ENCODE measurements at regions not wholly inside any gene's neighbourhood (a gene's known extent, or its start where the extent isn't known, plus 50 kb on each side); places are given as distances from the start of the nearest gene placed in this dataset.

DNA sequence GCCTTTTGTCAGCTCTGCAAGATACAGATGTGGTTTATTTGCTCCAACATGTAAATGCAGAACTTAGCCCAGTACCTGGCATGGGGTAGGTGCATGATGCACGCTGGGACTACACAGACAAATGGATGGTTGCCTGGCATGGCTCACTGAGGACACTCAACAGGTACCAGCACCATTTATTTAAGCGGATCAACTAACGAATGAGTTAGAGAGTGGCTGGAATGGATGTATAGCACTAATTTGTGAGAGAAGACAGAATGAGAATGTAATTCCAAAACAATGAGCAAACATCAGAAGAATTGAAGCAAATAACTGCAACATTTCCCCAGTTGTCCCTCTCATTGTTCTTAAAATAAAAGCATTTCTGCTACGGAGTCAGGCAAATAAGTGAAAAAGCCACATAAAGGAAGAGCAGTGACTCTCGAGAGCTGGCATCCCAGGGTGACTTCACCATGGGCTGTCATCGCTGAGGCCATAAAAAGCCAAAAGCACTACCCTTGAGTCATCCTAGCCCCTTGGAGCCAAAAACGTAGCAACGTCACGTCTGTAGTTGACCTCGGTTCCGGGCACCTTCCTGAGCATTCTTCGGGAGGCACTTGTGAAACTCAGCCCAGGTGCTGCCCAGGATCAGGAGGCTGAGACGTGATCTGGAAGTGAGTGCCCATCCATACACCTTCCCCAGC lies 290.3 kb downstream of the NSG2 start:
- DNase-seq, result no peak
- ATAC-seq, result no peak

DNA sequence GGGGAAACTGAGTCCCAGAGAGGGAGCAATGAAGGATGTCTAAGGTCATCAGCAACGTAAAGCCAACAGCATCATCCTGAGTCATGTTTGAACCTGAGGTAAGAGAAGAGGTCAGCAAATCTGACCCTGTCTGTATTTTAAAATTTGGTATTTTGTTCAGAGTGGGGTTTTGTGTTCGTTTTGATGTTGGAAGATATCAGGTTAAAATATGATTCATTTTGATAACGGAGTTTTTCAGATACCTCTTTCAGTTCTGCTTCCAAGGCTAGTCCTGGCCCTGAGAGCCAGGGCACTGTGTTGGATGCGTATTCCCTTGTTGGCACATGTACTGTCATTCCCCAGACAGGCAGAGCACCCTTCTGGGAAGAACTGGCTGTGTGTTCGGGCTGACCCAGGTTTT lies 291.0 kb downstream of the NSG2 start:
- DNase-seq (no peak), ATAC-seq (no peak)

DNA sequence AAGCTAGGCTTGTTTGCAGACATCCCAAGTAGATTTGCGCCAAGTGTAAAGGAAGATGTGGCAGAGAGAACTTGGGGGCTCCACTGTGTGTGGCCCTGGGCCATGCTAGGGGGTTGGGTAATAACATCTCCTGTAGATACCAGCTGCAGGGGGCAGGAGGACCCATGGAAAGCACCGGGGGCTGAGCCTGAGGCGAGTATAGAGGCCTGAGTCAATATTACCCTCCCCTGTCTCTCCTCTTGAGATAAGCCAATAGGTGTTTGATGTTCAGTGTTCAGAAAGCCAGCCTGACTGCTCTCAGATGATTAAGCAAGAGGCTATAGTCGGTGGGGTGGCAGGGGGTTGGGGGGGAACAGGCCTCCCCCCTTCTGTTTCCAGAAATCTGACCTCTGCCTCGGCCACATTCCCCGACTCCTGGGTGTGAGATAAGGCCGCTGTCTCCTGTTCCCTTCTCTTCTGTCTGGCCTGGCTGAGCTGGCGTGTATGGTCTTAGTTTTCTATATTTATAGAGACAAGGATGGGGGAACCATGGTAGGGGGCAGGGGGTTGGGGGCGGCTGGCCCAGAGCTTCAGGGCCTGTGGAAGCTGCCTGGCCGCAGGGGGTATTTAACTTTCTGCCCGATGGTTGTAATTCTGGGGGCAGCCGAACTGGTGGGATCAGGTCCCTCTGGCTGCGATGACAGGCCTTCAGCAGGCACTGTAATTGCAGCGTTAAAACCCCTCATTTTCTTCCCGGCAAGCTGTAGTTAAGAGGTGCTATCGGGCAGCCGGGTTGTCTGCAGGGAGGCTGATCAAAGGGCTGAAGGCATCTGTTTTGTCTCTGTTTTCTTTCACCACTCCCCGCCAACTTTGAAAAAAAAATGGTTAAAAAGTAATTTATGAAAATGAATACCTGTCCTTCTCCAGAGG lies 292.0 kb downstream of the NSG2 start:
- ATAC-seq (no peak), DNase-seq (no peak)

DNA sequence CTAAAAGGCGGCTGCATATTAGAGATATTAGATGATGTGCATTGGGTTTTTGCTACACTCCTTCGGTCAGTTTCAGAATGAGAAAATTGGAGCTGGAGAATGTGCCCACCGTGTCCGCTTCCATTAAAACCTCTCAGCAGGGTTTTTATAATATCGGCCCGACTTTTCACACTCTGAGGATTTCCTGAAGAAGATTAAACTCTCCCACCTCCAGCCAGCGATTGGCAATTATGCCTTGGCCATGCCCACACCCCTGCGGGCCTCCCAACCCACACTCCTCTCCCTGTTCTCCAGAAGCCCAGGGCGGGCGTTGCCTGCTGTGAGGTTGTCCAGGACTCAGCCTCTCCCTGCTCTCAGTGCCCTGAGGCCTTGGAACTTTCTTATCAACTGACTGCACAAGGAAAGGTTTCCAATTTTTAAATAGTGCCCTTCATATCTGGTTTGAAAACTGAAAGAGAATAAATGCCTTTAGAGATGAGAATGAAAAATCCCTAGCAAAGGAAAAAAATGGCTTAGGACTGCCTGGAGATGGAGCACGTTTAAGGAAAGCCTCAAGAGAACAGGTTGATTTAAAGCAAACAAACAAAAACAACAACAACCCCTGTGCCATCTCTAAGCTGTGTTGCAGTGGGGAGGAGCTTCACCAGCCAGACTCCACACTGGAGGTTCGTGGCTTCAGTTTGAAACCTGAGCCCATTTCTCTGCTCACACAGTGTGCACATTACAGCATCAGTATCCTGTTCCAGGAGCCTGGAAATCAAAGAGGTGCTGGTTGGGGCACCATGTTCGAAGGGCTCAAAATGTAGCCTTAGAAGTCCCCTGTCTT lies 292.9 kb downstream of the NSG2 start:
- ATAC-seq (no peak), DNase-seq (no peak)

DNA sequence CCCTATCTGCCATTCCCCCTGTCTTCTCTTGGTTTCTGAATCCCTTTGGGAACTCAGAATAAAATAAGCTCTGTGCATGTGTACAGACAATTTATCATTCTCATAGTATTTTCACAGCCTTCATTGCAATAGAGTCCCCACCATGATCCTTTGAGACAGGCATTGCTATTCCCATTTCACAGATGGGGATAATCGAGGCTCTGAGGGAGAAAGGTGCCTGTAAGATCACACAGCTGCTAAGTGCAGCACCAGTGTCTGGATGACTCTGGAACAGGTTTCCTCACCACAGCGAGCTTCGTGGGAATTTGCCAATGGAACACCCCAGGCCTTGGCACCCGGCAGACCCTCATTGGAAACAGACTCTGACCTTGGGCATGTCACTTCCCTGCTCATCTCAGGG lies 293.6 kb downstream of the NSG2 start:
- no peak for DNase-seq
- no peak for ATAC-seq

DNA sequence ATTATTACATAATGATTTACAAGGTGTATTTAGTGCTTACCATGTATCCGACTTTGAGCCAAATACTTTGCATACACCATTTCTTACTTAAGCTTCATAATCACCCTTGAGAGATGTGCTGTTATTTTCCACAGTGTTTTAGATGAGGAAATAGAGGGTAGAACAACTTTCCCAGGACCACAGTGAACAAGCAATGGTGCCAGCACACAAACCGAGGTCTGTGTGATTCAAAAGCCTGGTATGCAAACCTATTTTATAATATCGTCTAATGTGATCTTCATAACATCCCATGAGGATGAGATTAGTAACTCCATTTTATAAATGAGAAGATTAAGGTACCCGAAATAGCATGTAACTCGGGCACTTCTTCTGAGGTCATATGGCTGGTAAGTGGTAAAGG lies 294.7 kb downstream of the NSG2 start:
- DNase-seq (no peak), ATAC-seq (no peak)

DNA sequence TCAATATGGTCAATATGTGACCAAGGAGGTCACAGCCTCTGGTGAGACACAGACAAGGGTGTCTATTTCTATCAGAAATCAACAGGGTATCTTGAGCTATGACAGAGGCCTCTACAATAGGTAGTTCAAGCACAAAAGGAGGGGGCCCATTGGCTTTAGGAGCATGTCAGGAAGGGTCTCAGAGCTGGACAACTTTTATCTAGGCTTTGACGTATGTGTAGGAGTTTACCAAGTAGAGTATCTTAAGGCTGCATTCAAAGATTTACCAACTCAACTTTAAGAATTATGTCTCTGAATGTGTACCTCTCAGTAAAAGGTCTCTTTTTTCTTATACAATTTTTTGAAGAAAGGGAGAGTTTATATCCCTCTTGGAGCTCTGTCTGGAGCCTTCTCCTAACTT lies 297.2 kb downstream of the NSG2 start:
- DNase-seq (no peak), ATAC-seq (no peak)

DNA sequence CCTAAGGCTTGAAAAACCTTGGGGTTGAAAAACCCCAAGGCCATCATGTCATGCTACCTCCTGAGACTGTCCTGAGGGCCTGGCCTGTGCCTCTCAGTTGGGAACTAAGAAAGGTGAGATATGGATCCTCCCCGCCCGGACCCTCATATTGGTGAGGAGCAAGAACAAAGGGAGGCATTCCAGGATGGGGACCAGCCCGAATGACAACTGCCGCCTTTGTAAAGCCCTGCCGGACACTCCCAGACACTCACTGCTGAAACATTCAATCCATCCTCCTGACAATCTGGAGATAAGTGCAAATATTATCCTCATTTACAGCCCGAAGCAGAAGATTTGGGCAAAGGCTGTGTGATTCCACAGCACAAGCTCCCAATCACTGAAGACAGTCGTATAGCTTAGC lies 298.3 kb downstream of the NSG2 start:
- ATAC-seq, result no peak

DNA sequence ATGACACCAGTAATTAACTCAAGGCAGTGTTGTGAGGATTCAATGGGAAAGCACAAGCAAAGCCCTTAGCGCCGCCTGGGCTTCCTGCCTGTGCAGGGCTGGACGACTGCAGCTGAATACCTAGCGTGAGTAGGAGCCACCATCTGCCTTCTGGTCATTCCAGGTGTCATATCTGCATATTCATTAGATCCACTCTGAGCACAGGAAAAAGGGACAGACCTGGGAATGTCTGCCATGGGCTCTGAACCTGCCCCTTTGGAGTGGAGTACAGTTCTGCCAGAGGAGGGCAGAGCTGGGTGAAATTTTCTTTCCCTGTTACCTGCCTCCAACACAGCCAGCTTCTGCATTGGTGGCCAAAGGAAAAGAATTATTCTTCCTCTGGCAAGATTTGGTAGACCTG lies 298.8 kb downstream of the NSG2 start:
- no peak for DNase-seq

More for the DNA sequence above, 298.3 kb downstream of the NSG2 start:
- no peak for DNase-seq

DNA sequence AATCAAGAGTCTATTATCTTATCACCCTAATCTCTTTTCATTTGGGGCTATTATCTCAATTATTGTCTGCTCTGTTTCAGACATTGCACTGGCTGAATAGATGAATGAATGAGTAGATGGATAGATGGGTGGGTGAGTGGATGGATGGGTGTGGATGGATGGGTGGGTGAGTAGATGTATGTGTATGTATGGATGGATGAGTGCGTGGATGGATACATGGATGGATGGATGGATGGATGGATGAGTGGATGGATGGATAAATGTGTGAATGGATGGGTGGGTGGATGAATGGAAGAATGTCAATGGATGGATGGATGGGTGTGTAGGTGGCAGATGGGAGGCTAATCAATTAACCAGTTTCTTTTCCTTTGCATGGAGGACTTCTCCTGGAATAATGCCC lies 301.7 kb downstream of the NSG2 start:
- ATAC-seq (no peak), DNase-seq (no peak)

More for the DNA sequence above, 298.8 kb downstream of the NSG2 start:
- ATAC-seq, result no peak

DNA sequence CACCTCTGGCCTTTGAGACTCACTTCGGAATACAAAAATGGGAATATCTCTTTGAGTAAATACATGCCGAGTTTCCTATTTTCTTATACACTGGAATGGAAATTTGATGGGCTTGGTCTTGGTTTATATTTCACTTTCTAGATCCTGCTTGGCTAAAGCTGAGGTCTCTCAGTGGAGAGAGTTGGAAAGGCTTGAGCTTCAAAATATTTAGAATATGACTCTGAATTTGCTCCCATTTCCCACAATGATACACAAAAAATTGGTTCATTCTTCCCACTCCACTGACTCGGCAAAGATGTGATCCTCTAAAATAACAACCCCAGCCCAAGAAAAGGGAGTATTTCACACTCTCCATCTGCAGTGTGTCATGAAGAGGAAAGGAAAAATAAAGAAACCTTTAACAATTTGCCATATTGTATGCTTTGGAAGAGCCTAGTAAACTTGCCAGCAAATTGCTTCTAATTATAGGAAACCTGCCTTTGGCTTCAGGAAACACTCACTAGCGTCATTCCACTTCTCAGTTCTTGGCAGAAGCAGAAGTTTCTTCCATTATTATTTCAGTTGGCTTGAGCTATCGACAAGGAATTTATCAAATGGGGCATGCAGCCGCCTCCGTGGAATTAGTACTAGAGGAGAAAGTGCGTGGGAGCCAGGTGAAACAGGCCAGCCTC lies 302.9 kb downstream of the NSG2 start:
- DNase-seq, result no peak
- ATAC-seq, result no peak

DNA sequence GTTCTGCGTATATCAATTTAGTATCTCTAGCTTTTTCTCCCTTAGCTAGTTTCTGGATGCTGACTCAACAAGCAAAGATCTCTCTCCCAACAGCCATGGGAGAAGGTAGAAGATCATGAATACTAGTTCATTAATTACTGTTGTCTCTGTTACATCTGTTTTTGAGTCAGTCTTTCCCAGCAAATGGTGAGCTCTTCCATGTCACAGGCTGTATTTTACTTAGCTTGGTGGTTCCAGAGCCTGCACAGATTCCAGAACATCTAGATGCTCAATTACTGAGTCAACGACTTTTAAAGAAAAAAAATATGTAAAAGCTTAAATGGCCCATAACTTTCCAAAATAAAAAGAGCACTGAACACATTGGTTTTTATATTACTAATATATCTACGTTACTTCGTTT lies 307.2 kb downstream of the NSG2 start:
- DNase-seq (no peak), ATAC-seq (no peak)

DNA sequence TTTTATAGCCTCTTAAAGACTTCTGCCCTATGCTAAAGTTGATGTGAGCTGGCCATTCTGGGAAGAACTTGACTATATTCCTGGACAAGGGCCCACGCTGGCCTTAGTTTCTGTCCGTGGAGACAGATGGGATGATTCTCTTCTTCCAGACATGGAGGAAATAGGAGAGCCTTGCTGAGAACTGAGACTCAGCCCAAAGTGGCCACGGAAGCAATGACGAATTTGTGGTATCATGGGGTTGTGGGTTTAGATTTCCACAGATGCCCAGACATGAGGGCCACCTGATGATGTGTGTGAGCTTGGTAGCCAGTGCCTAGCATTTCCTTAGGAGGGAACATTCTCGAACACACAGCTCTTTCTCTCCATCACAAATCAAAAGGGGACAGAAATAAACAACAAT lies 309.1 kb downstream of the NSG2 start:
- ATAC-seq (no peak), DNase-seq (no peak)

DNA sequence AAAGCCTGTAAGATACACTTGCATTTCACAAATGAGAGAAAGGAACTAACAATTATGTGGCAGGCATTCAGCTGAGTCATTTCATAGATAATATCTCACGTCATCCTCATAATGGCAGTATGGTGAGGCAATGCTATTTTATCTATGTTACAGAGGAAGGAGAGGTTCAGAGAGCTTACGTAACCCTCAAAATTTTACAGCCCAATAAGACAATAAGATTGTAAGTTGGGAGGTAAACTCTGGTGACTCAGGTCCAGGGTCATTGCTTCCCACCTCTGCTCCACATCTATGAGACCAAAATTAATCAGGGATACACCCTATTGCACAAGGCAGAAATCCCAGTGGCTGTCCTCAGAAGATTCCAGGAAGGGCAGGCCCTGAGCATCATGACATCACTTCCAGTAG lies 309.7 kb downstream of the NSG2 start:
- no peak for ATAC-seq

DNA sequence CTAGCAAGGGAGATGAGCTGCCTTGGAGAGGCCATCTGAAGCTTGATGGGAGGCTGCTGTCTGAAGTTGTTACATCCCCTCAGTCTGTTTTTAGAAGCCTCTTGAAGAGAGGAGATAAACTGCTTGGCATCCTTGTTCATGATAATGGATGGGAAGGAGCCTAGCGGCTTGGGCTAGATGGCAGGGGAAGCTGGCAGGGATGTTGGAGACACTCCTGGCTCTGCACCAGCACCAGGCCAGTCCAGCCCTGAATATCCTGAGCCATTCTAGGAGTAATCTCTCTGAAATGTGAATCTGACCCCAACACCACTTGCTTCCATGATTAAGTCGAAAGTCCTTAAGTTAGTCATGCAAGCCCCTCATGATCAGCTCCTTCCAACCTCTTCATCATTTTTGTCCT lies 310.5 kb downstream of the NSG2 start:
- DNase-seq (no peak), ATAC-seq (no peak)

More for the DNA sequence above, 309.7 kb downstream of the NSG2 start:
- DNase-seq, result no peak

DNA sequence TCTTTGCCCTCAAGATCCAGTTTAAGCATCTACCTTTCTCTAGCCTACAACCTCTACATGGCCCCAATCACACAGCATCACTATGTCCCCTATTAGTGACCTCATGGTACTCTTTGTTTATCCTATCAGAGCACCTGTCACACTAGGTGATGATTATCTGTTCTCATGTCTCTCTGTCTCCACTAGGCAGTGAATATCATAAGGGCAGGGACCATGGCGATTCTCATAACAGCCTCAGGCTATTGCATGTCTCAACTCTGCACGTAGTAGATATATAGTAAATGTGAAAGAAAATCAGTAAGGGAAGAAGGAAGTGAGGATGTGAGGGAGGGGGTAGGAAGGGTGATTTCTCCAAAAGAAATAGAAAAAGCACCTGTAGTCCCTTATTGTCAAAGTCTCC lies 311.0 kb downstream of the NSG2 start:
- ATAC-seq (no peak), DNase-seq (no peak)

DNA sequence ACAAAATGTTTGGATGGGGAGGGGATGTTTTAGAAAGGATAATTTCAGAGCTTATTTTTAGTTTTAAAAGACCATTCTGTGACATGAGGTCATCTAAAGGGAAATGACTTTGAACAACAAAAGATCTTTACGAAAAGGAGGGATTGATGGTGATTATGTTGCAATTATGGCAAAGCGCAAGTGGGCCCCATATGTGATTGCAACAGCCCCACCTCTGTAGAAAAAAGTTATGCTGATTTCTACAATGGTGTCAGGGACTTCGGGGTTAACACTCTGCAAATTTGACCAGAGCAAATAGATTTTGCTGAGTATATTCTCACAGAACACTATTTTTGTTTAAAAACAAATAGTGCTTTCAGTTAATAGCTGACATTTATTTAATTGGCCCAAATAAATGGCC lies 312.8 kb downstream of the NSG2 start:
- DNase-seq, result no peak
- ATAC-seq, result no peak

DNA sequence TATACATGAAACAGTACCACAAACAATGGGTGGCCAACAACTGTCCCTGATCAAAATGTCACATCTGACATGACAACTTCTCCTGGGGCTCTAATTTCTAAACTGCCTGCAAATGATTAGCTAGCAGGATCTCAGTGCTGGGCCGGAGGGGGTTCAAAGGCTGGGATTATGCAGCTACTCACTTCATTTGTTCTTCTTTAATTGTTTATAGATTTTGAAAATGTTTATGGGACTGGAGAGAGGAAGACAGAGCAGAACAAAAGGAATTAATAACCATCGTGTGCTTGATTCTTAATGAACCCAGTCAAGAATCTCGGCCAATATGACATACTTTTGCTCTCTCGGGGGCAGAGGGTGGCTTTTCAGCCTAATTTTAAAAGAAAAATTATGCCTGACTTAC lies 313.6 kb downstream of the NSG2 start:
- DNase-seq (no peak), ATAC-seq (no peak)

DNA sequence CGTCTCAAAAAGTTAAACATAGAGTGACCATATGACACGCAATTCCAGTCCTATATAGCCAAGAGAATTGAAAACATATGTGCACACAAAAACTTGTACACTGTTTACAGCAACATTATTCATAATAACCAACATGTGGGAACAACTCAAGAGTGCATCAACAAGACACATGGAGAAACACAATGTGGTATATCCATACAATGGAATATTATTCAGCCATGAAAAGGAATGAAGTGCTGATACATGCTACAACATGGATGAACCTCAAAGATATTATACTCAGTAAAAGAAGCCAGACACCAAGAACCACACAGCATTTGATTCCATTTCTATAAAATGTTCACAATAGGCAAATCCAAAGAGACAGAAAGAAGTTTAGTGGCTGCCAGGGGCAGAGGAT lies 317.0 kb downstream of the NSG2 start:
- ATAC-seq (no peak), DNase-seq (no peak)

DNA sequence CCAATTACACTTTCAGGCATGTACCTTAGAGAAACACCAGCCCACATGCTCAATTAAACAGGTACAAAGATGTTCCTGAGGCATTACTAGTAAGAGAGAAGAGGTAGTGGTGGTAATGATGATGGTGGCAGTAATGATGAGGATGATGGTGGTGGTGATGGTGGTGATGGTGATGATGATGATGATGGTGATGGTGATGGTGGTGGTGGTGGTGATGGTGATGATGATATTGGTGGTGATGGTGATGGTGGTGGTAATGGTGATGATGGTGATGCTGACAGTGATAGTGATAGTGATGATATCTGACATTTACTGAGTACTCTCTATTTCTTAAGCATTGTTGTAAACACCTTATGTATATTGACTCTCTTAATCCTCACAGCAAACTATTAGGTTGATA lies 318.4 kb downstream of the NSG2 start:
- DNase-seq (no peak), ATAC-seq (no peak)

DNA sequence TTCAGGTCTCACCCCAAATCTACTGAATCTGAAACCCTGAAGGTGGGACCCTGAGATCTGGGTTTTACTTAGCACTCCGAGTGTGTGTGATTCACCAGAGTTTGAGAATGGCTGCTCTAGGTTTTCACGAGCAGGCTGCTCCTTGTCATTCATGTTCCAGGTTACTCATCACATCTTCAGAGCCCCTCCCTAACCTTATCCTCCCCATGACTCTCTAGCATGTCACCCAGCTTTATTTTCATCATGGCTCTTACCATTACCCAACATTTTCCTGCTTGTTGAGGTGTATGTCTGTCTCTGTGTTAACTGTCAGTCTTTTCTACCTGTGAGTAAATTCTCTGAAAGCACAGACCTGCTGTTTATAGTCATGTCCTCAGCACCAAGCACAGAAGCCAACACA lies 319.2 kb downstream of the NSG2 start:
- DNase-seq (no peak), ATAC-seq (no peak)

DNA sequence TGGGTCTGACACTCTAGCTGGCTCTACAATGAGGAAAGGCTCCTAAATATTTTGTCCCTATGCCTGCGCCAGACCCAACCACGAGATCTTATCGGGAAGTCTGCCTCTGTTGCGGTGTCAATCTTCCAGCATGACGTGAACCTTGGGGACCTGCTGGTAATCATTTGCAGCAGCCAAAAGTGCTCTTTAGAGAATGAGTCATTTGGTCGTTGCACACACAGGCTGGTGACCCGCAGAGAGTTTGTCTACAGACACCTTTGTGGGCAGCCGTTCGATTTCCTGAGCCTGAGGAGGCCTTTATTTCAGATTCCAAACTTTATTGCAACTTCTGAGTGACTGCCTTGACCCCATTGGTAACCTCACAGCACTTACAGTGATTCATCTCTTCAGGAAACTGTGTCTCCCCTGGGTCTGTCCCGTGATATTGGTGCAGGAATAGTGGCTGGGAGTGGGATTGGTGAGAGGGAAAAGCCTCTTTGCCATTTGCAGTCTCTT lies 326.1 kb downstream of the NSG2 start:
- DNase-seq, result no peak
- no peak for ATAC-seq

All from stimulated activated naive CD8-positive, alpha-beta T cell treated with anti-CD3 and anti-CD28 coated beads, Interleukin-15, Interleukin-2, amounts not matched to agents 100 U/mL and 50 U/mL, for 24 hours (primary cell).